Ecto neural progenitor cell (in vitro differentiated cells): ENCODE measurements at regions not wholly inside any gene's neighbourhood (a gene's known extent, or its start where the extent isn't known, plus 50 kb on each side); places are given as distances from the start of the nearest gene placed in this dataset.
A peak's percentile ranks its signal among the peaks of the same experiment; 100 is the strongest.
"Not testable (repeated sequence)": the region's sequence is repeated elsewhere in the genome, so short reads cannot be mapped to it uniquely, and the experiment has no call there.

Experiments
- DNase-seq: peaks from one replicate; pipeline ENCODE4 v3.0.0-alpha.2; 2018; ENCODE audit warnings: low spot score

GRCh38 chr2:159880729-159881128, 82.7 kb upstream of the CD302 start:
- DNase-seq = no peak

DNA sequence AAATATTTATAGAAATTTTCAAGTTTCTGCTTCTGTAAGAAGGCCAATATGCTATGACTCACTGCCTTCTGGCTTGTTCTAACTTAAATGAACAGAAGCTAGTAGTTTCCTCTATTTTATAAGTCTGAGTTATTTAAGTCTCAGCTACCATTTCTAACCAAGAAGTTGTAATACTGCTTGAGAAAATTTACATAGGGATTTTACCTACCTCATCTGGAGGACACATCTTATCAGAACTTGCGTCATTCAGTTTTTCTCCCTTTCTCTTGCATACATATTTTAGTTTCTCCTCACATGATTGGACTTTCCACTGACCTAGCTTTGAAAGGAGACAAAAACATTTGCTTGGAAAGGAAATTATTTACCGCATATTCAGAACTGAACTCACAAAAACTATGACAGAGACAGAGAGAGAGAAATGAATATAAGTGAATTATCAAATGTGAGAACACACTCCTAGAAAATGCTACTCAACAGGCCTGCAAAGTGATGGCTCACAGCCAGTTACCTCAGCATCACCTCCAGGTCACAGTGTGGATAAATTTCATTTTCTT, 81.1 kb upstream of the CD302 start:
- DNase-seq = no peak

- no peak for DNase-seq
These were observed 77.1 kb upstream of the CD302 start for GRCh38 chr2:159875083-159875482.

- DNase-seq = peak; percentile 51
These were observed 75.2 kb upstream of the CD302 start for GRCh38 chr2:159873258-159873657.

- no peak for DNase-seq
These were observed 74.3 kb upstream of the CD302 start for GRCh38 chr2:159872353-159872752.

DNA sequence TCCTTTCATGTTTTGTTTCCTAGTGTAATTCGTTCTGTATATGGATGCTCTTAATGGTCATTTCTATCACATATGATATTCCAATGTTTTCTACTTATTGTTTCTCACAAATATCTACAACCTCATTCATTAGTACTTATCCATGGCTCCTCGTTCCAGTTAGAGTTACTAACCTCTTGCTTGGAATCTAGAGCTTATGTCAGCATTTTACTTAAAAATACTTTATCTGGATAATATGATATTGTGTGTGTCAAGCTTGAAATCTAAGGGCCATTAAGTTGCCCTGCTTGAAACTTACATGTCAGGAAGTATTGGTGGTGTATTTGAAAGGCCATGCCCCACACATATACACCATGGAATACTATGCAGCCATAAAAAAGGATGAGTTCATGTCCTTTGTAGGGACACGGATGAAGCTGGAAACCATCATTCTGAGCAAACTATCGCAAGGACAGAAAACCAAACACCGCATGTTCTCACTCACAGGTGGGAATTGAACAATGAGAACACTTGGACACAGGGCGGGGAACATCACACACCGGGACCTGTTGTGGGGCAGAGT, 70.7 kb upstream of the CD302 start:
- not testable (repeated sequence) for DNase-seq

DNA sequence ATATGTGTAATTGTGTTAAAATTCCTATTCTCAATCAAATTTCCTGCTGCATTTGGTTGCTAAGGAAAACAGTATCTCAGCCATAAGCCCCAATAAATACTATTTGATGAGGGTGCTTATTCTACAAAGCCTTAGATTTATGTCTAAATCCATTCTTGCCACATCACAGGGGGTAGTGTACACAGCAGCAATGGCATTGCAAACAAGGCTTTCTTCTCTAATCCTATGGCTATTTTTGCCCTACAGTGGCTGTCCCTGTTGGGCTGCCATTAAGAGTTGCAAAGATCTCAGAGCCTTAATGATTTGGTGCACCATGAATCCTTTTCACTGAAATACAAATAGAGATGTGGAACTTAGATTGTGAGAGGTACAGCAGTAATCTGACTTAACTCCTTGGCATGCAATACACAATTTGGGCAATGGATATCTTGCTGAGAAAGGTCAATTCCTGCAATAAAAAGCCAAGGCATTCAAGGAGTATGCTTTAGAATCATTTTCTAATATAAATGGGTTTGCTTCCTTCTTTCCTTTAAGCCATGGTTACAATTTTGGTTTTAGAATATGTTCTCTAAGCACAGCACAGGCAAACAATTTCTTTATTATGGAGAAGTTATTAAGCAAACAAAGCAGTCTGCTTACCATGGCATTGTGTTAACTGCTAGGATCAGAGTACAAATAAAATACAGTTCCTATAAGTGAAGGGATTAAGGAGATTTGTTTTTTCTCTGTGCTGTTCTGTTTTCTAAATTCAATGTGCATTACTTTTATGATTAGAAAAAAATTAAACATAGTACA, 69.8 kb upstream of the CD302 start:
- DNase-seq = no peak

GRCh38 chr2:159863526-159864160, 65.6 kb upstream of the CD302 start:
- DNase-seq = no peak

- no peak for DNase-seq
These were observed 62.7 kb upstream of the CD302 start for GRCh38 chr2:159860581-159861310.

DNA sequence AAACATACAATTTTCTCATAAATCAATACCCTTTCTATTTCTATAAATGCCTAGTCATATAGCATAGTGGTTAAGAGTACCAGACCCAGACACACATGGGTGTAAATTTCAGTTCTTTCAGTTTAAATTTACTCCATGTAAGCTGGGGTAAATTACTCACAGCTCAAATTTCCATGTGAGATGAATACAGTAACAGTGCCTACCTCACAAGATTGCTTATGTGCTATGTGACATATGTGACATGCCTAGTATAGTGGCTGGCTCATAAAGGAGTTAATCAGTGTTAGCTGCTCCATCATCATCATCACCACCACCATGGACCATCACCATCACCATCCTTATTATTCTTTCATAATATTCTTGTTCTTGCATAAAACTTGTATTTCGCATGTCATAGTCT, 61.6 kb upstream of the CD302 start:
- DNase-seq = no peak

- no peak for DNase-seq
These were observed 58.8 kb upstream of the CD302 start for GRCh38 chr2:159856760-159857159.

DNA sequence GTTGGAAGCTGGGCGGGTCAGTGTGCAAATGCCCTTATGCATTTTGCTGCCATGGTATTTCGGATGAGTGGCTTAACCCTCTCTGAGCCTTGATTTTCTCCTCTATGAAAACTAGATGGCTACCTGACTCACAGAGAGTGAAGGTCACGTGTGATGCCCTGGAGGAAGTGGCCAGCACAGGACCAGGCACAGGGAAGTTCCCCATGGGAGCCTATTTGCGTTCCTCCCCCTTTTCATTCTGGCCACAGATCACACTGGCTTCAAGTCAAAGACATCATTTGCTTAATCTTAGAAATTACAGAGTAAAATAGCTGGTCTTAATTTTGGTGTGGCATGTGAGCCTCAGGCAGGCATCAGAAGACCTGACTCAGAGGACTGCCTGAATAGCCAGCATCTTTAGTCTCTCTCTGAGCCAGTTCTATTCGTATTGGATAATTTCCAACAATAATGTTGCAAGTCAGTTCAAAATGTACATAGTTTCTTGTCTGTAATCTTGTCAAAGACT, 57.6 kb upstream of the CD302 start:
- DNase-seq = no peak

DNA sequence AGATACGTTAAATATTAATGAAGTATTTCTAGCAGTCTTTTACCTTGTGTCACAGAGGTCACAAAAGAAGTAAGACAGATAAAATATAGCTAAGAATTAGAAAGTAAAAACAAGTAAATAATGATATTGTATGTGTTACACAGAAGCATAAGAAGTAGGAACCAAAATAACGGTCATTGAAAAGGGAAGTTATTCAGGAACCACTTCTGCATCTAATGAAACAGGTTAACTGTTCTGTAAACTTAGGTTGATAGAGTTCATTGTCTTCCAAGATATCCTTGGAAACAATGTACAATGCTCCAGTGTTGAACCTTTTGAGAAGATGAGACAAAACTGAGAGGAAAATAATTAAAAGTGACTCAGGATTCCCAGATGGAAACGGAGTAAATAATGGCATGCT, 57.1 kb upstream of the CD302 start:
- DNase-seq = no peak

DNA sequence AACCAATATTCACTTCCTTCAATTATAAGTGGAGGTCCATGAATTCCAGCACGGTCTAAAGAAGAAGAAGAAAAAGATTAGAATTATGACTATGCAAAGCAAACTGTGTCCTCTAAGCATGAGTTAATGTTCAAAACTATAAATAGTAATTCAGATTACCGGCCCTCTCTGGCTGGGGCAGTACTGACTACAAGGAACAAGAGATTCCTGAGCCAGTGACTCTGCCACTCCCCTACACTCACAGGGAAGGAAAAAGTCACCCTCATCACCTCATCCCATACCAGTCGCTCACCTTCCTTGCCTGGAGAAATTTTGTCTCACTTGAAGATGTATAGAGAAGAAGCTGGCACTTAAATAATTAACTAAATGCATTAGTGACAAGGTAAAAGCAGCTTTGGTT, 56.5 kb upstream of the CD302 start:
- DNase-seq = no peak

DNA sequence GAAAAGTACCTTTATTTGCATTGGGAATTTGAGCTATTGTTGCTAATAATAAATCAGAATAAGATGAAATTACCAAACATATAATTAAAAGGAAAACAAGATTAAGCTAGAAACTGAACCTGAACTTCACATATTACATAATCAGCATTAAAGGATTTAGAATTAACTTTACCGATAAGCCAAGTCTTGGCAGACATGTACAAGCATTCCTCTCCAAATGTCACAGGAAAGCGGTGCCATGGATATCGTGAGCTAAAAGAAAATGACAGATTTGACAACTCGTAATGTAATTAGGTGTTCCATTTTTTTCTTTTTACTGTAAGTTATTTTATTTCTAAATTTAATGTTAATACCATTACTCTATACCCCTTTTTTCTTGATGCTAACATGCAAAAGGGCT, 55.1 kb upstream of the CD302 start:
- no peak for DNase-seq

DNA sequence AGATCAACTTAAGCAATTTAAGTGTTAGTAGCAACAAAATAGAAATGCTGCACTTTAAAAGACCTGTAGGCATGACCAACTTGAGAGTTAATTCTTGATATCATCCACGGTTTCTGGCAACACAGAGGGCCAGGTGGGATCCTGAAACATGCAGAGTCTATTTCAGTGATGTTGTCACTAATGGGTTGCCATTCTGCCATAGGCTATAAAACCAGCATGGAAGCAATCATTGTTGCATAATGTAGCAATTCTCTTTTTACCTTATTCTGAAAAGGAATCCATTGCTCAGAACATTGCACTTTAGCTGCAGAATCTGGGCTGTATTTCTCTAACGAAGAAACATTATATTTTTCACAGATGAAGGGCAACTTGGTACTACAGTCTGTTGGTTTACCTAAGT, 53.9 kb upstream of the CD302 start:
- DNase-seq = no peak

DNA sequence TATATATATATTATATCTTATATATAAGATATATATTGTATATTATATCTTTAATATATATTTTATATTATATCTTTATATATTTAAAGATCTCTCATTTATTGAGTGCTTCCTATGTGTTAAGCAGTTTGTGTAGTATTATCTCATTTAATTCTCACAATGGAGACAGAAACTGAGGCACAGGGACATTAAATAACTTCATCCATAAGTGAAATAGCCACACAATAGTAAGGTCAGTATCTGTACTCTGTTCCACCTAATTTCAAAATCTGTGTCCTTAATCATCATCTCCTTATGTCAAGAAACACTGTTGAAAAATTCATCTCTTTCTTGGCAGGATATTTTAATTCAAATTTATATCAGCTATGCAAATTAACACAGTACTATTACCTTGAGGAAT, 52.8 kb upstream of the CD302 start:
- no peak for DNase-seq

DNA sequence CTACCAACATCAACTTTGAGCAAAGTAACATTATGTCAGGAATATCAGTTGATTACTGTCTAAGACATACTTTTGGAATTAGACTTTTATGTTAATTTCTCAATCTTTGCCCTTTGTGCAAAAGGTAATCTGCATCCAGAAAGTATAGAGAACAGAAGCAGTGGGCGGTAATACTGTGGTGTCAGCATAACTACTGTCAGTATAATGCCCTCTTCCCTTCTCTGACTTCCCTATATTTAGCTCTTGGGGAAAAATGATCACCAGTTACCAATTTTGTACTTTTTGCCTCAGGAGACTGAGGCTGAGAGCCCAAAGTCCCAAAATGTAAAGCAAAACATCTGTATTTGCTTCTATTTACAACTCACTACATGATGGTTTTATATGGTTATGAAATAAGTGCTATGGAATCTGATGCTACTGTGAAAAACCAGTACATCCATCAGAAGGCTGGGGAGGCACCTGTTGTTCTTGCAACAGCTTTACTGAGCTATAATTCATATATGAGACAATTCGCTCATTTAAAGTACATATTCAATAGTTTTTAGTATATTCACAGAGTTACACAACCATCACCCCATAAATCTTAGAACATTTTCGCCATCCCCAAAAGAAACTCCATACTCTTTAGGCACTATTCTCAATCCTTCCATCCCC, 51.3 kb upstream of the CD302 start:
- DNase-seq = no peak
